Liver (tissue), 8 donors: ENCODE measurements at regions not wholly inside any gene's neighbourhood (a gene's known extent, or its start where the extent isn't known, plus 50 kb on each side); places are given as distances from the start of the nearest gene placed in this dataset.

Experiments used
- DNase-seq: peaks from one replicate; pipeline ENCODE4 v3.0.0-alpha.2; 2017; ENCODE audit warnings: low spot score
- H3K27ac ChIP-seq, 2 donors: one replicate each; pipeline ENCODE4 v1.7.0; 2013; ENCODE audit warnings: inconsistent platforms in 2 of 2, low read length in 2 of 2, control low read depth in 1 of 2, low read depth in 1 of 2, mild to moderate bottlenecking in 1 of 2
- H3K27me3 ChIP-seq, 4 donors: one replicate each; pipeline versions ENCODE4 v1.6.1 to v1.7.0; 2013; ENCODE audit warnings: low read length in 3 of 4, inconsistent platforms in 1 of 4, mild to moderate bottlenecking in 1 of 4, moderate library complexity in 1 of 4; ENCODE audit not compliant: control insufficient read depth in 4 of 4, insufficient read depth in 4 of 4
- H3K36me3 ChIP-seq, 4 donors: one replicate each; pipeline versions ENCODE4 v1.6.1 to v1.7.0; 2013; ENCODE audit warnings: low read length in 3 of 4, mild to moderate bottlenecking in 3 of 4, low read depth in 1 of 4, moderate library complexity in 1 of 4; ENCODE audit not compliant: control insufficient read depth in 4 of 4, insufficient read depth in 3 of 4
- H3K4me1 ChIP-seq, 4 donors: one replicate each; pipeline versions ENCODE4 v1.6.1 to v1.7.0; 2013; ENCODE audit warnings: low read length in 3 of 4, mild to moderate bottlenecking in 3 of 4, moderate library complexity in 1 of 4; ENCODE audit not compliant: control insufficient read depth in 4 of 4, insufficient read depth in 4 of 4
- H3K4me3 ChIP-seq, 3 donors: one replicate each; pipeline versions ENCODE4 v1.6.1 to v1.7.0; 2013; ENCODE audit warnings: low read length in 3 of 3, control low read depth in 1 of 3, low read depth in 1 of 3, mild to moderate bottlenecking in 1 of 3
- H3K9ac ChIP-seq, 2 donors: one replicate each; pipeline ENCODE4 v1.7.0; 2013; ENCODE audit warnings: low read length in 2 of 2, mild to moderate bottlenecking in 2 of 2, moderate library complexity in 2 of 2, control low read depth in 1 of 2, low read depth in 1 of 2
- H3K9me3 ChIP-seq, 4 donors: one replicate each; pipeline versions ENCODE4 v1.6.1 to v1.7.0; 2013; ENCODE audit warnings: low read length in 3 of 4; ENCODE audit not compliant: control insufficient read depth in 4 of 4
- ATF3 ChIP-seq: IDR thresholded peaks from 2 replicates; pipeline ENCODE4 v1.6.1; 2016; ENCODE audit warnings: antibody characterized with exemption
- CTCF ChIP-seq: fragments of 150-350 bp; IDR thresholded peaks from 2 replicates; pipeline ENCODE4 v1.5.1; 2017; ENCODE audit warnings: improper control_type of control experiment, low read depth, low read length; ENCODE audit not compliant: missing input control
- EGR1 ChIP-seq, 2 donors: IDR thresholded peaks; 2 replicates each; pipeline ENCODE4 v1.6.1; 2016 to 2018; ENCODE audit warnings: antibody characterized with exemption in 2 of 2, low read depth in 2 of 2
- FOXA2 ChIP-seq: IDR thresholded peaks from 2 replicates; pipeline ENCODE4 v1.6.1; 2016; ENCODE audit warnings: antibody characterized with exemption
- GABPA ChIP-seq, 2 donors: IDR thresholded peaks in 1 of 2; conservative IDR thresholded peaks in 1 of 2; 2 replicates each; pipeline ENCODE4 v1.6.1; 2016; ENCODE audit warnings: antibody characterized with exemption in 2 of 2, mild to moderate bottlenecking in 1 of 2, moderate library complexity in 1 of 2
- HNF4G ChIP-seq: IDR thresholded peaks from 2 replicates; pipeline ENCODE4 v1.6.1; 2016; ENCODE audit warnings: antibody characterized with exemption
- JUND ChIP-seq, 2 donors: IDR thresholded peaks; 2 replicates each; pipeline ENCODE4 v1.6.1; 2016; ENCODE audit warnings: antibody characterized with exemption in 2 of 2
- MAX ChIP-seq: IDR thresholded peaks from 2 replicates; pipeline ENCODE4 v1.6.1; 2016; ENCODE audit warnings: antibody characterized with exemption
- NR2F2 ChIP-seq: IDR thresholded peaks from 2 replicates; pipeline ENCODE4 v1.6.1; 2016; ENCODE audit warnings: antibody characterized with exemption
- RAD21 ChIP-seq, 2 donors: IDR thresholded peaks; 2 replicates each; pipeline ENCODE4 v1.6.1; 2016; ENCODE audit warnings: antibody characterized with exemption in 2 of 2, mild to moderate bottlenecking in 2 of 2
- REST ChIP-seq: IDR thresholded peaks from 2 replicates; pipeline ENCODE4 v1.6.1; 2016; ENCODE audit warnings: antibody characterized with exemption, mild to moderate bottlenecking
- RXRA ChIP-seq, 2 donors: IDR thresholded peaks; 2 replicates each; pipeline ENCODE4 v1.6.1; 2017 to 2018; ENCODE audit warnings: antibody characterized with exemption in 2 of 2, mild to moderate bottlenecking in 1 of 2
- SP1 ChIP-seq: IDR thresholded peaks from 2 replicates; pipeline ENCODE4 v1.6.1; 2018; ENCODE audit warnings: antibody characterized with exemption, mild to moderate bottlenecking
- TAF1 ChIP-seq: conservative IDR thresholded peaks from 2 replicates; pipeline ENCODE4 v1.6.1; 2016; ENCODE audit warnings: antibody characterized with exemption, mild to moderate bottlenecking
- ZBTB33 ChIP-seq: IDR thresholded peaks from 2 replicates; pipeline ENCODE4 v1.6.1; 2016; ENCODE audit warnings: antibody characterized with exemption
- WGBS: extraction: QIAGEN DNeasy Blood & Tissue Kit; methylation state at CpG from one replicate; pipeline ENCODE4 v1.1.7; 2013; 5-methylcytosine and 5-hydroxymethylcytosine counted together
- donor health status: healthy.
- donor health status: healthy.
- donor health status: healthy.
- donor health status: healthy.
- donor health status: healthy.

GRCh38 chr1:55402671-55403464 lies 187.7 kb upstream of the USP24 start:
- Histone ChIP-seq H3K27ac (no peak overlapping the region), H3K9me3 (no peaks in the 10 kb centered on the region), H3K4me1 (no peaks in the 10 kb centered on the region), H3K4me3 (no peak overlapping the region), H3K27me3 (no peaks in the 10 kb centered on the region), H3K9ac (no peak overlapping the region), H3K36me3 (no peaks in the 10 kb centered on the region)
- 81% methylated on average over 2 of the region's 2 CpGs for WGBS
- DNase-seq = no peak
- TF ChIP-seq ATF3 (no peak), GABPA (IDR thresholded peaks at IDR 0.05 in 1 of 2, conservative IDR thresholded peaks at IDR 0.05 in 1 of 2) (no peak), TAF1 (no peak), ZBTB33 (no peak), MAX (no peak), CTCF (no peak), HNF4G (no peak)

- TF ChIP-seq RAD21 (IDR thresholded peaks at IDR 0.05) (no peak), ATF3 (no peak), FOXA2 (no peak), TAF1 (no peak), NR2F2 (no peak), JUND (IDR thresholded peaks at IDR 0.05) (no peak), SP1 (no peak), CTCF (no peak), RXRA (IDR thresholded peaks at IDR 0.05) (no peak), ZBTB33 (no peak), EGR1 (IDR thresholded peaks at IDR 0.05; ENCODE audit: low read depth in 2 of 2) (no peak), HNF4G (no peak), GABPA (IDR thresholded peaks at IDR 0.05 in 1 of 2, conservative IDR thresholded peaks at IDR 0.05 in 1 of 2) (no peak), REST (no peak), MAX (no peak)
- DNase-seq = no peak
- Histone ChIP-seq H3K4me3 (no peak overlapping the region), H3K9me3 (no peaks in the 10 kb centered on the region), H3K36me3 (no peaks in the 10 kb centered on the region), H3K27ac (no peak overlapping the region), H3K27me3 (no peaks in the 10 kb centered on the region), H3K4me1 (no peaks in the 10 kb centered on the region), H3K9ac (no peak overlapping the region)
- WGBS = 72% methylated on average over 3 of the region's 3 CpGs
These were observed 187.0 kb upstream of the USP24 start for GRCh38 chr1:55402142-55402541.
